Ectodermal cell (in vitro differentiated cells): ENCODE measurements at regions not wholly inside any gene's neighbourhood (a gene's known extent, or its start where the extent isn't known, plus 50 kb on each side); places are given as distances from the start of the nearest gene placed in this dataset.

Experiments
- H3K27ac ChIP-seq: 2 replicates; pipeline ENCODE4 v1.7.0; 2013; ENCODE audit warnings: mild to moderate bottlenecking, low read depth, low read length; ENCODE audit not compliant: insufficient read depth, poor library complexity, severe bottlenecking
- H3K27me3 ChIP-seq: 2 replicates; pipeline ENCODE4 v1.7.0; 2013; ENCODE audit warnings: mild to moderate bottlenecking, low read length; ENCODE audit not compliant: insufficient read depth, control insufficient read depth, poor library complexity, severe bottlenecking
- H3K36me3 ChIP-seq: one replicate; pipeline ENCODE4 v1.7.0; 2013; ENCODE audit warnings: low read length; ENCODE audit not compliant: control insufficient read depth, insufficient read depth
- H3K4me1 ChIP-seq: one replicate; pipeline ENCODE4 v1.7.0; 2013; ENCODE audit warnings: low read length; ENCODE audit not compliant: control insufficient read depth, insufficient read depth
- H3K4me3 ChIP-seq: 2 replicates; pipeline ENCODE4 v1.7.0; 2013; ENCODE audit warnings: low read depth, low read length, control low read depth; ENCODE audit not compliant: insufficient read depth
- H3K9me3 ChIP-seq: 2 replicates; pipeline ENCODE4 v1.7.0; 2013; ENCODE audit warnings: mild to moderate bottlenecking, low read length, moderate library complexity; ENCODE audit not compliant: control insufficient read depth
- WGBS, 2 experiments: methylation state at CpG; one replicate each; pipeline ENCODE4 v1.1.7; 2013; ENCODE audit warnings: missing lambda C conversion rate in 2 of 2; 5-methylcytosine and 5-hydroxymethylcytosine counted together

GRCh38 chr4:138665851-138666250, 349.7 kb upstream of the NOCT start:
- H3K27ac ChIP-seq = no peak overlapping the region
- H3K4me3 ChIP-seq = no peak overlapping the region
- no peaks in the 10 kb centered on the region for H3K9me3 ChIP-seq
- 95% methylated on average over 4 of the region's 4 CpGs for WGBS, 2 experiments
- H3K36me3 ChIP-seq = no peaks in the 10 kb centered on the region
- no peaks in the 10 kb centered on the region for H3K27me3 ChIP-seq
- H3K4me1 ChIP-seq = peaks cover 2% of the 10 kb centered on the region

DNA sequence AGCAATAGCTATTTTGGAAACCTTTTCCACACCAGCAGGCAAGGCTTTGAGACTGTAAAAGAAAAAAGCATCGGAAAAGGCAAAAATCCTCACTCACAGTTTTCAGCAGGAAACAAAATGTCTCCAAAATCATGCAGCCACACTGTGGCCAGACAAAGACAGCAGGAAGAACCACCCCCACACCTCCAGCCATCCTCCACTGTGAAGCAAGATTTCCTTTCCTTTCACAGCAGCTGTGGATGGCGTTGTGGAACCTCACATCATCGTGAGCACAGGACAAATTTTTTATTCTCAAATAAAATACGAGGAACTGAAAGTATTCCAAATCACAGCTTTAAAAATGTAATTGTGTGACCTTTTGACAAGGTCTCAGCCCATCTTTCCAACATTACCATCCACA, 351.7 kb upstream of the NOCT start:
- 81 to 92% methylated on average over 4 of the region's 4 CpGs for WGBS, 2 experiments
- Histone ChIP-seq H3K27me3 (no peaks in the 10 kb centered on the region), H3K9me3 (no peaks in the 10 kb centered on the region), H3K4me1 (peaks cover 18% of the 10 kb centered on the region), H3K4me3 (no peak overlapping the region), H3K36me3 (no peaks in the 10 kb centered on the region), H3K27ac (no peak overlapping the region)

- Histone ChIP-seq H3K4me3 (no peak overlapping the region), H3K4me1 (peaks cover 25% of the 10 kb centered on the region), H3K27ac (peak overlapping the region; percentile 47), H3K36me3 (no peaks in the 10 kb centered on the region), H3K9me3 (no peaks in the 10 kb centered on the region), H3K27me3 (no peaks in the 10 kb centered on the region)
- WGBS, 2 experiments = 2 to 4% methylated on average over 6 of the region's 6 CpGs
Measured at GRCh38 chr4:138659812-138660316, 355.7 kb upstream of the NOCT start.

- no peak overlapping the region for H3K4me3 ChIP-seq
- no peaks in the 10 kb centered on the region for H3K36me3 ChIP-seq
- H3K27me3 ChIP-seq = no peaks in the 10 kb centered on the region
- 2% methylated on average over 11 of the region's 11 CpGs for WGBS, 2 experiments
- H3K9me3 ChIP-seq = no peaks in the 10 kb centered on the region
- peak overlapping the region; percentile 47 for H3K27ac ChIP-seq
- peaks cover 25% of the 10 kb centered on the region for H3K4me1 ChIP-seq
Measured at GRCh38 chr4:138659037-138659811, 356.4 kb upstream of the NOCT start.

DNA sequence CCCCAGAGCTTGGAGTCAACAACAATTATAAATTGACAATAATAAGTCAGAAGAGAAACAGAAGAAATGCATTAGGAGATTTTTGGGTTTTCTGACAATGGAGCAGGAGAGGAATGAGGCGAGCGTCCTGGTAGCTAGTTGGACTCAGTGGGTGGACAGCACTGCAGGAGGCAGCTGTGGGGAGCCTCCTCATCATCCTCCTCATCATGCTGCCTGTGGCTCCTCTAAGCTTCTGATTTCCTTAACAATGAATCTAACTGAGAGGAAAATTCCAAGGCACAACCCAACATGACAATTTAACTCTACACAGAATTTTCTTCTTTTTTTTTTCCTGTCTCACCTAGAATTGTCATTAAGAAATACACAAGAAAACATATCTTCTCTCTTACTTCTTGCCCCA, 357.1 kb upstream of the NOCT start:
- Histone ChIP-seq H3K36me3 (no peaks in the 10 kb centered on the region), H3K27me3 (no peaks in the 10 kb centered on the region), H3K27ac (peak overlapping the region; percentile 47), H3K9me3 (no peaks in the 10 kb centered on the region), H3K4me1 (peaks cover 25% of the 10 kb centered on the region), H3K4me3 (no peak overlapping the region)
- WGBS, 2 experiments = 4 to 8% methylated on average over 2 of the region's 2 CpGs

GRCh38 chr4:138656990-138657389, 358.6 kb upstream of the NOCT start:
- H3K9me3 ChIP-seq = no peaks in the 10 kb centered on the region
- 90 to 100% methylated on average over 2 to 3 of the region's 3 CpGs for WGBS, 2 experiments
- H3K4me3 ChIP-seq = no peak overlapping the region
- H3K27me3 ChIP-seq = no peaks in the 10 kb centered on the region
- H3K4me1 ChIP-seq = peaks cover 25% of the 10 kb centered on the region
- H3K27ac ChIP-seq = no peak overlapping the region
- no peaks in the 10 kb centered on the region for H3K36me3 ChIP-seq

DNA sequence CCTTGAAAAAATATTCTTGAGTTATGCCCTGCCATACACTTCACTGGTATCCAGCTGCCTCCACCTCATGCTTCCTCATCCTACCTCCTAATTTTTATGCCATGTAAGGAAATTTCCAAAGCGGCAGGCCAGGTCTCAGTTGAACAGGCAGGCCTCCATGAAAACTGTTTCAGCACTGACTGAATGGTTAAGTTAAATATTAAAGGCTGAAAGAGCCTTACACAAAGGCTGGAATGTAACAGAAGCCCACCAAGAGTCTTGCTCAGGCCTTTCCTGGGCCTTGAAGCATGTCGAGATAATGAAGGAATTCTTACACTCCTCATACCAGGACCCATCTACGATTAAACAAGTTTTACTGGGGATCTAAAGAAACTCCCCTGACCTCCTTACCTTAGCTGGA, 359.6 kb upstream of the NOCT start:
- H3K4me3 ChIP-seq = no peak overlapping the region
- no peaks in the 10 kb centered on the region for H3K36me3 ChIP-seq
- no peaks in the 10 kb centered on the region for H3K27me3 ChIP-seq
- H3K9me3 ChIP-seq = no peaks in the 10 kb centered on the region
- peaks cover 24% of the 10 kb centered on the region for H3K4me1 ChIP-seq
- H3K27ac ChIP-seq = no peak overlapping the region
- 87 to 92% methylated on average over 3 of the region's 3 CpGs for WGBS, 2 experiments

DNA sequence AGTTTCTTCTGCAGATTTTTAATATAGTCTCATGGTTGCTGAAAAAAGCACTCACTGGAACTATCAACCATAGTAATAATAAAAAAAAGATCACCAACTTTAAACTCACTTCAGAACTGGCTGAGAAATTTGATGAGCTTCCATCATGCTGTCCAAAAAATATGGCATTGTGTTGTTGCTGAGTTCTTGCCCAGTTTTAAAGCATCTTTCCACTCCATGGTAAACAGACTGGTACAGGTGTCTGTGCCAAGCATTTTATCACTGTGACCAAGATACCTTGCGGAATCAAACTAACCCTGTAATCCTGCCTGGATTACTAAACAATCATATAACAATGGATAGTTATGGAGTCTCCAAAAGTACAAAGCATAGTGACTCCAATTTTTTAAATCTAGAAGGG, 360.3 kb upstream of the NOCT start:
- 89 to 100% methylated on average over 1 of the region's 1 CpG for WGBS, 2 experiments
- no peaks in the 10 kb centered on the region for H3K27me3 ChIP-seq
- no peaks in the 10 kb centered on the region for H3K9me3 ChIP-seq
- no peak overlapping the region for H3K27ac ChIP-seq
- H3K36me3 ChIP-seq = no peaks in the 10 kb centered on the region
- no peak overlapping the region for H3K4me3 ChIP-seq
- H3K4me1 ChIP-seq = peaks cover 21% of the 10 kb centered on the region

DNA sequence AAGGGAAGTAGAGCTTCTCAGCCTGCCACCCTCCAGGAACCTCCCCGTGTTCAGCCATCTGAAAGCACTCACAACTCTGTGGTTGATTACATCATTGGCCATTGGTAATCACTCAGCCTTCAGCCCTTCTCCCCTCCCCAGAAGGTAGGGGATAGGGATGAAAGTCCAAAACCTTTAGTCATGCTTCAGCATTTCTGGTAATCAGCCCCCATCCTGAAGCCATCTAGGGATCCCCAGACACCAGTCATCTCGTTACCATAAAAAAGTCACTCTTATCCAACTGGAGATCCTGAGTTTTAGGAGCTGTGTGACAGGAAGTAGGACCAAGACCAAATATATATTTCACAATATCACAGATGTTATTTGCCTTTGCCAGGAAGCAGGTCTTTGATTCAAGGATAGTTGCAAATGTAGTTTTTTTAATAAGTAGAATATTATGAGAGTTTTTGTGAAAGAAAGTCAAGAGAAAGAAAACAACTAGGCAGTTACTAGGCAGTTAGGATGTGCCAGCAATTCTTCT, 364.6 kb upstream of the NOCT start:
- Histone ChIP-seq H3K4me1 (no peaks in the 10 kb centered on the region), H3K9me3 (no peaks in the 10 kb centered on the region), H3K27me3 (no peaks in the 10 kb centered on the region), H3K36me3 (no peaks in the 10 kb centered on the region), H3K27ac (no peak overlapping the region), H3K4me3 (no peak overlapping the region)
- 97 to 100% methylated on average over 2 of the region's 2 CpGs for WGBS, 2 experiments

DNA sequence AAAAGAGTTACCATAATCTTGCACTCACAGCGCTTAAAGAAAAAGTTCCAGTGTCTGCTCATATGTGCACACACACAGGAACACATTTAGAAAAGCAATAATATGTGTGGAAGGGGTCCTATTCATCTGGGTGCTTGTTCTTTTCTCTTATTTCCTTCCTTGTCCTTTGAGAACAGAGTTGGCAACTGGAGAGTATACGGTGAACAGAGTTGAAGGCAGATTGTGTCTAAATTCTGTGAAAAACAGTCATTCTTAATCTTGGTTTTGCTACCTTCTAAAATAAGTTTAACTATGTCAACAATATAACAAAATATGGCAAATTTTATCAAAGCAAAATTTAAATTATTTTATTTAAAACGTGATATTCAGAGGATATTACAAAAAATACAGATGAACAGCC, 365.1 kb upstream of the NOCT start:
- WGBS, 2 experiments = 81 to 100% methylated on average over 2 of the region's 3 CpGs
- H3K9me3 ChIP-seq = no peaks in the 10 kb centered on the region
- H3K4me1 ChIP-seq = no peaks in the 10 kb centered on the region
- H3K4me3 ChIP-seq = no peak overlapping the region
- H3K27ac ChIP-seq = no peak overlapping the region
- H3K36me3 ChIP-seq = no peaks in the 10 kb centered on the region
- no peaks in the 10 kb centered on the region for H3K27me3 ChIP-seq
